IPS-18a (cell line): ENCODE measurements at regions not wholly inside any gene's neighbourhood (a gene's known extent, or its start where the extent isn't known, plus 50 kb on each side); places are given as distances from the start of the nearest gene placed in this dataset.

Experiments used
- H3K27ac ChIP-seq: one replicate; pipeline ENCODE4 v1.5.1; 2013; ENCODE audit warnings: low read length
- H3K27me3 ChIP-seq: one replicate; pipeline ENCODE4 v1.6.1; 2013; ENCODE audit warnings: mild to moderate bottlenecking, low read length; ENCODE audit not compliant: control insufficient read depth, insufficient read depth
- H3K36me3 ChIP-seq: one replicate; pipeline ENCODE4 v1.6.1; 2013; ENCODE audit warnings: low read depth, low read length; ENCODE audit not compliant: control insufficient read depth
- H3K4me1 ChIP-seq: one replicate; pipeline ENCODE4 v1.6.1; 2013; ENCODE audit warnings: low read depth, low read length; ENCODE audit not compliant: control insufficient read depth
- H3K4me3 ChIP-seq: one replicate; pipeline ENCODE4 v1.5.1; 2013; ENCODE audit warnings: low read length
- H3K9ac ChIP-seq: one replicate; pipeline ENCODE4 v1.6.1; 2013; ENCODE audit warnings: mild to moderate bottlenecking, low read length, moderate library complexity
- H3K9me3 ChIP-seq: one replicate; pipeline ENCODE4 v1.6.1; 2013; ENCODE audit warnings: low read depth, low read length; ENCODE audit not compliant: control insufficient read depth

DNA sequence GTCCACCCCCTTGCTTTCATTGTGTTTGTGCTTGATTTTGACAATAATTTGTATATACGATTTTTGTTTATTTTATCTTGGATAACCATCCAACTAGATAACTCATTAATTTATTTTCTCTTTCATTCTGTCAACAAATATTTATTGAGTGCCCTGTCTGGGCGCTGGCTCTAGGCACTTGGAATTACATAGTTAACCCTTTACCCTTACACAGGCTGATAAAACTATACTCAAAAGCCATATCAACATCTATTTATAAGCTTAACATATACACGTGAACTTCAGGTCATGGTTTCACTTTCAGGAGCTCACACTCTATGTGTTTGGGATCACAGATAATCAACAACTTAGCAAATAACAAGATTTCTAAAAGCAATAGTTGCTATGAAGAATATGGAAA is 226.3 kb upstream of the PPARGC1A start:
- Histone ChIP-seq H3K9ac (no peak overlapping the region), H3K27ac (no peak overlapping the region), H3K4me1 (no peaks in the 10 kb centered on the region), H3K9me3 (no peaks in the 10 kb centered on the region), H3K36me3 (no peaks in the 10 kb centered on the region), H3K27me3 (no peaks in the 10 kb centered on the region), H3K4me3 (no peak overlapping the region)

DNA sequence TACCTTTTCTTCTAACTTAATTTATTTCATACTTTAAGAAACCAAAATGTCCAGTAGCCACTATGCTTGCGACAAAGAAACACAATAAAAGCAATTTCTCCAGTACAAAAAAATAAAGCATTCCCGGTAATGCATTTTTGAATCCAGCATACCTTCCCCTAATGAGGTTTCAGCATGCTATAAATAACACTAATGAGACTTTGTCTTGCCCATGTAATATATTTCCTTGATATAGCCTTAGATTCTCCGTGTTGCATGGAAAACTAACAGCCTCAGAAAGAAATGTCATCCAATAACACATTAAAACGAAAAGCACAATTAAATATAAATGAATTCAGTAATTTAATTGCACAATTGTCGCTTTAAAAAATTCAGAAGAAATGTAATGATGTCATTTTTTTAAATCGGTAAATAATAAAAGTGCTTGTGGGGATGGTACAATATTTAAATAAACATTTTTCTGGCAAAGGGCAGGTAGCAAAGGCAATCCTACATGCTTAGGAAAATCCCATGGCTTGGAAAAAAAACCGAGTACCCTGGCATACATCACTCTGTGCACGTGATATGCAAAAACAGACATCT is 225.2 kb upstream of the PPARGC1A start:
- Histone ChIP-seq H3K4me1 (no peaks in the 10 kb centered on the region), H3K27ac (no peak overlapping the region), H3K36me3 (no peaks in the 10 kb centered on the region), H3K4me3 (no peak overlapping the region), H3K9me3 (no peaks in the 10 kb centered on the region), H3K27me3 (no peaks in the 10 kb centered on the region), H3K9ac (no peak overlapping the region)

DNA sequence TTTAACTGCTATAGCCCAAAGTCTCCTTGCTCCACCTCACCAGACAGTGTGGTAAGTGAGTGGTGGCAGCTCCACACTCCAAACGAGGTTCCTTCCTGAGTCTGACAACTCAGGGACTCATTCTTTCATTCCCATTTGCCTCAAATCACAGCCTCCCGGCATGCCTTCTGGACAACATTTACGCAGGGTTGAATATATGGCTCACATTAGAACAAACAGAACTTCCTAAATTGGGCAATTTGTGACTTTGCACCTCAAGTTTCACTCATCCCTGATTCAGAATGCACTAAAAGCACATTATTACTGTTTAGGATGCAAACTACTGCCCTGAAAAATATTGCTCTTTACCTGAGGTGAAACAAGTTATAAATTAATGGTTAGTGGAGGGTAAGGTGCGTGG is 224.6 kb upstream of the PPARGC1A start:
- Histone ChIP-seq H3K4me3 (no peak overlapping the region), H3K36me3 (no peaks in the 10 kb centered on the region), H3K4me1 (no peaks in the 10 kb centered on the region), H3K27me3 (no peaks in the 10 kb centered on the region), H3K9ac (no peak overlapping the region), H3K9me3 (no peaks in the 10 kb centered on the region), H3K27ac (no peak overlapping the region)

DNA sequence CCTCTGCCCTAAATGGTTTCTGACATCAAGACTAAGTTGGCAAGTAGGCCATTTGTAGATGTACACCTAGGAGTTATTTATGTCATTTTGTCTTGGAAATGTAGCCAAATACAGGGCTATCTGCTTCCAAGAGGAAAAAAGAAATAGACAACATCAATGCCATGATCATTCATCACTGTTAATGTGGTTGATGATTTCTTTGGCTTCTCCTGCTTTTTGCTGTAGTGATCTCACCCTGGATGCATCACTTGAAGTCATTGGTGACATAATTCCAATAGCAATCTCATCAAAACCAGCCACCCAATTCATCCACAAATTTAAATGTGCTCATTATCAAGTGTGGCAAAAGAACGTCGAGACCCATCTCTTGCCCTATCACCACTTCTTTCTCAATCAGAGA is 222.6 kb upstream of the PPARGC1A start:
- Histone ChIP-seq H3K36me3 (no peaks in the 10 kb centered on the region), H3K27ac (no peak overlapping the region), H3K4me3 (no peak overlapping the region), H3K9ac (no peak overlapping the region), H3K9me3 (no peaks in the 10 kb centered on the region), H3K4me1 (no peaks in the 10 kb centered on the region), H3K27me3 (no peaks in the 10 kb centered on the region)

DNA sequence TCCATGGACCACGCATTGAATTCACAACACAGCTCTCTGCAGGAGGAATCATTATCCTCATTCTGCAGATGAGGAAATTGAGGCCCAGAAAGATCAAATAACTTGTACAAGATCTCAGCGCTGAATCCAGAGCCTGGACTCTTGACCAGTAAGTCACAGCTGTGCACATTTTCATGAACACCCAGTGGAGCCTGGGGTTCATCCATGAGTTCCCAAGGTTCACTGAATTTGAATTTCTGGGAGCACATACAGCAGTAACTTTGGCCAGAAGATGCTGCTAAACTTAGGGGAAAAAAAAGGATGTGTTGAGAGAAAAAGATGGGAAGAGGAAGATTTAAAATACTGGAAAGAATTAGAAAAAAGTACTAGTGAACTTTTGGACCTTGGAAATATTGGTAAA is 218.7 kb upstream of the PPARGC1A start:
- Histone ChIP-seq H3K27ac (no peak overlapping the region), H3K4me3 (no peak overlapping the region), H3K9me3 (no peaks in the 10 kb centered on the region), H3K36me3 (no peaks in the 10 kb centered on the region), H3K27me3 (no peaks in the 10 kb centered on the region), H3K9ac (no peak overlapping the region), H3K4me1 (no peaks in the 10 kb centered on the region)

DNA sequence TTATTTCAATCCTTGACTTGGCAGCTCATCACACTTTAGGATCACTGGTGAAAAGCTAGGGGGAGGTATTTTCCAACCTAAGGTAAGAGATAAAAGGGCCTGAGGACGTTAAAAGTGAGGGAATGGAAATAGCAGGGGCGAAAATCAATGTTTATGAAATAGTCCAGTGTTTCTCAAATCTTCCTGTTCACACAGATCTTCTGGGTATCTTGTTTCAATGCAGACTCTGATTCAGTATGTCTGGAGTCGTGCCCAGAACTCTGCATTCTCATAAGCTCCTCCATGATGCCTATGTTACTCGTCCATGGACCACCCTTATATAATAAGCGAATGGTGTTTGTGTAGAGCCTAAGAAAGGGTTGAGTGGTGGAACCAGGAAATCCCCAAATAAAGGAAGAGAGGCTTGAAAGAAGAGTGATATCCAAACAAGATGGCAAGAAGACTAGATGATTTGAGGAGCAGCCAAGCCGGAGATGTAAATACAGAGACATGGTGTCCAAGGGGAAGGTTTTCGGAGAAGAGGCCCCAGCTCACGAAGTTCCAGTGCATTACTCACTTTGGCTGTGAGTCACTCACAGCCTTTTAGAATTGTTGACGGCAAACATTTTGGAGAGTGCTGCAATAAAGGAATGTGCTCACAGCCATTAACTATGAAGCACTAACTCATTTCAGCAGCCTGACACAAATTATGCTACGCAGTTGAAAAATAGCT is 215.6 kb upstream of the PPARGC1A start:
- Histone ChIP-seq H3K9me3 (no peaks in the 10 kb centered on the region), H3K9ac (no peak overlapping the region), H3K36me3 (no peaks in the 10 kb centered on the region), H3K27ac (no peak overlapping the region), H3K27me3 (no peaks in the 10 kb centered on the region), H3K4me1 (no peaks in the 10 kb centered on the region), H3K4me3 (no peak overlapping the region)

DNA sequence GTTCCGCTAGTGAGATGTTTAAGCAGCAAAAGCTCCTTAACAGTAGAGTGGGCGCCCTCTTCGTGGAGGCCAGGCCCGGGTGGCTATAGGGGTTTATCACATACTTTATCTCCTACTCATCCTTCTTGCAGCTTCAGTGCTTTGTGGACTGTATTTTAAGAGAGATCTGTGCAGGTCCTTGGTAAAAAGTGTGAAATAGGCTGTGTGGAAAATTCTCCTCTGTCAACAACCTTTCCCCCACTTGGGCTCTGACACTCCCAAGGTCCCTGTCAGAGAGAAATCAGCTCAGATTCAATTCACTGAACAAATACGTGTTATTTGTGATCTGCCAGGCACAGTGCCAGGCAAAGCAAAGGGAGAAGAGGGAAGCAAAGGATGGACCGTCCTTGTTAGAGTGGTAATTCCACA is 214.3 kb upstream of the PPARGC1A start:
- Histone ChIP-seq H3K27ac (no peak overlapping the region), H3K4me1 (no peaks in the 10 kb centered on the region), H3K9me3 (no peaks in the 10 kb centered on the region), H3K36me3 (no peaks in the 10 kb centered on the region), H3K9ac (no peak overlapping the region), H3K27me3 (no peaks in the 10 kb centered on the region), H3K4me3 (no peak overlapping the region)

DNA sequence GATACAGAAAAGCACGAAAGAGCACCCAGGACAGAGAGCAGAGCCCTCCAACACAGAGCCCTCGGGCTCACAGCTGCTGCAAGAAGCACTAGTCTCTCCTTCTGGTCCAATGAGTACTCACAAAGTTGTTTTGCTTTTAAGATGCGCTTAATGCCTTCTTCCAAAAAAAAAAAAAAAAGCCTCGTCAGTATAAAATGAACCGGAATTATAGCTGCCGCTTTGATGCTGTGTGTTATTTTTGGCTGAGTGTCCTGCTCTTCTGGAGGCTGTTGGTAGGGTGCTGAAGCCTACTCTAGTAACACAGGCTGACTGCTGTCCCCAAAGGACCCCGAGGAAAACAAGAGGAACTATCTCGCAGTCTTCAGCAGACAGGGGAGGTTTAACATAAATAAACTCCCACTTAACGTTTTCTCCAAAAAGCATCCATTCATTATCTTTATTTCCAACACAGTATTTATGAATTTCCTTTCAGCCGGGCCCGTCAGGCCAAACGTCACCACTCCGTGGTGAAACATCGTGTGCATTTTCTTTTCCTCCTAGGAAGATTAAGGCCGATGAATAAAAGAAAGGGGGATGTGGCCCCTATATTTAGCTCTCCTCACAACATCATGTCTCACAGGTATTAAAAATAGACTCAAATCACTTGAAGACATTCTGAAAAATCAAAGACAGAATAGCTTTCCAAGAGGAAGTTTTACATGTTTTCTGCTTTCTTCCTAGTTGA is 213.7 kb upstream of the PPARGC1A start:
- H3K4me3 ChIP-seq = no peak overlapping the region
- H3K36me3 ChIP-seq = no peaks in the 10 kb centered on the region
- H3K9ac ChIP-seq = no peak overlapping the region
- no peak overlapping the region for H3K27ac ChIP-seq
- no peaks in the 10 kb centered on the region for H3K4me1 ChIP-seq
- H3K27me3 ChIP-seq = no peaks in the 10 kb centered on the region
- H3K9me3 ChIP-seq = no peaks in the 10 kb centered on the region

DNA sequence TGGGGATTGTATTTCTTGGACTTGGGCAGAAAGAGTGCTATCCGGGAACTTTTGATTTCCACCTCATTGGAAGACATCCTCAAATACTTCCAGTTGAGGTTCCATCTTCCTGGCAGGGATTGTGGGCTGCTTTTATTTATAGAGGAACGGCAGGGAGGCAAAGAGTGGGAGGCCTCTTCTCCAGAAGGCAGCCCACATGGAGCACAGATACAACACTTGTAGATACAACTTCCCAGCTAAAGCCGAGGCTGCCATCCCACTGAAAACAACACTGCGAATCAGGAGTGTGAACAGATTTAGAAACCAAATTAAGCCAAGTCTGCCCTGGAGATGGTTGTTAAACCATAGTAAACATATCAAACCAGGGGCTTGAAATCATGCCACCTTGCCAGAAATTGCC is 212.8 kb upstream of the PPARGC1A start:
- Histone ChIP-seq H3K4me1 (no peaks in the 10 kb centered on the region), H3K9ac (no peak overlapping the region), H3K36me3 (no peaks in the 10 kb centered on the region), H3K27me3 (no peaks in the 10 kb centered on the region), H3K4me3 (no peak overlapping the region), H3K27ac (no peak overlapping the region), H3K9me3 (no peaks in the 10 kb centered on the region)

DNA sequence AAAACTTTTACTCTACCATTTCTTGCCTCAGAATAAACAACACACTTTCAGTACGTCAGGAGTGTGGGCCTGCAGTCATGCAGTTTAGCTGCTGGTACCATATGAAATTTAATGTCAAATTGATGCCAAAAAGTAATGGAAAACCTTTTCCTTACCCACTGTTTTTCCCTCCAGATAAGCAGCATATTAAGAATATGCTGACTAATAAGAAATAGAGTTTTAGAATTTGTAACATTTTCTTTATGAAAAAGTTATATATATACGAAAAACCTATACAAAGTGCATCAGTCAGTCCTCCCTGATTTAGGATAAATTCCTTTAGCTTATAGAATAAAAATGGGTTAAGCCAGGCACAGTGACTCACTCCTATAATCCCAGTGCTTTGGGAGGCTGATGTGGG is 206.8 kb upstream of the PPARGC1A start:
- no peak overlapping the region for H3K27ac ChIP-seq
- no peaks in the 10 kb centered on the region for H3K9me3 ChIP-seq
- no peak overlapping the region for H3K9ac ChIP-seq
- no peaks in the 10 kb centered on the region for H3K27me3 ChIP-seq
- no peaks in the 10 kb centered on the region for H3K36me3 ChIP-seq
- no peak overlapping the region for H3K4me3 ChIP-seq
- no peaks in the 10 kb centered on the region for H3K4me1 ChIP-seq

DNA sequence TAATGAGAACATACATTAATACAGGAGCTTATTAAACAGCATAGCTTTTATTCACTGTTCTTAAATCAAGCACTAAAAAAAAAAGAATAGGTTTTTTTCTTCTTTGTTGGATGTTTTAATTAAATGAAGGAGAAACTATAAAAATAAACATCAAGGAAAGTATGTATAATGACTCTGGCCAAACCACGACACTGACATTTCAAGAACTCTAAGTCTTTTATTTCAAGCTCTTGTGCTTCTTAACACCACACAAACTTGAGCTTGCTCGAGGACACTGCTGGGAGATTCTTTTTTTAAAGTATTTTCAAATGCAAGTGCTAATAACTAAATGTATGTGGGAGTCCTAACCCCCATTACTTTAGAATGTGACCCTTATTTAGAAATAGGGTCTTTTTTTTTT is 204.9 kb upstream of the PPARGC1A start:
- H3K9me3 ChIP-seq = no peaks in the 10 kb centered on the region
- H3K4me1 ChIP-seq = no peaks in the 10 kb centered on the region
- H3K36me3 ChIP-seq = no peaks in the 10 kb centered on the region
- H3K9ac ChIP-seq = no peak overlapping the region
- H3K27me3 ChIP-seq = no peaks in the 10 kb centered on the region
- H3K4me3 ChIP-seq = no peak overlapping the region
- no peak overlapping the region for H3K27ac ChIP-seq

DNA sequence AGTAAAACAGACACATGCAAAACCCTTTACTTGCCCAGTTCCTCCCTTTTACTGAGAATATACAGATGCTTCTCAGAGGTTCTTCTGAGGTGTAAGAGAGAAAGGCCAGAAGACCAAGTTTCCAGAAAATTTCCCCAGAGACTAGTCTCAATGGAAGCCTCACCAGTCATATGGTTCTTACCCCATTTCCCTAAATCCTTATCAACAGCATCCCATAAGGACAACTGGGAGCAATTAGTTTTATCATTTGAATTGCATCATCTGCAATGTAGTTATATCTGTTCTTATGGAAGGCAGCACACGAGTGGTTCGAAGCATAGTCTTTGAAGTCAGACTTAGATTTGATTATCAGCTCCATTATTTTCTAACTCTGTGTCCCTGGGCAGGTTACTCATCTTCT is 203.6 kb upstream of the PPARGC1A start:
- Histone ChIP-seq H3K4me3 (no peak overlapping the region), H3K4me1 (no peaks in the 10 kb centered on the region), H3K9ac (no peak overlapping the region), H3K27ac (no peak overlapping the region), H3K36me3 (no peaks in the 10 kb centered on the region), H3K9me3 (no peaks in the 10 kb centered on the region), H3K27me3 (no peaks in the 10 kb centered on the region)
